ENCODE measurements at regions not wholly inside any gene's neighbourhood (a gene's known extent, or its start where the extent isn't known, plus 50 kb on each side); places are given as distances from the start of the nearest gene placed in this dataset.

DNA sequence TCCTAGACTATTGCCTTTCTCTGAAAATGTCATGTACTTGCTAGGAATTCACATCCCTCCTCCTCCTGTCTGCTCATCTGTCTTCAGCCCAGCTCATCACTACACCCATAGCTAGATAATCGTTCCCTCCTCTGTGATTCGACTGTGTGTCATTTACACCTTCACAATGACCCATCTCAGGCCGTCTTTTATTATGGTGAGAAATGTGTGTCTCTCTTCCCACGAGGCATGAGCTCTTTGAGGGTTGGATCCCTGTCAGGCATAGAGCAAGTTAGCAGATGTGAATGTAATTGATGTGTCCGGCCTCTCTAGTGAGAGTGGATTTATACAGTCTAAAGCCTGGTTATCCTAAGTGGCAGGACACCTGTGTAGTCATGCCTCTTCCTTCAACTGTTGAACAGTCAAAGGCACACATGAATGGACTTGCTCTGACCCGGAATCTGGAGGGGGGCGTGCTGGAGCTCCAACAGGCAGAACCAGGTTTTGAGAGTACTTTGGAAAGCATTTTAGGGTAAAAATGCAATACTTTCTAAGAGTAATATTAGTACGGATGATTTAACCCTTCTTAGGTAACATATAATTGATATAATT, 182.1 kb downstream of the UTRN start:
- no peaks in the 10 kb centered on the region for H3K9me3 ChIP-seq (ENCODE audit: control insufficient read depth, insufficient read depth, low read depth, low read length)
- in situ Hi-C loops (cut with HindIII; ENCODE audit: low pct_unique_long_range_greater_than_20kb, low sequenced_read_pairs) = no loop called here
- intact Hi-C loops (cut with micrococcal nuclease; ENCODE audit: unreplicated experiment) = no loop called here
- TF ChIP-seq TCF7L2 (IDR thresholded peaks at IDR 0.05; ENCODE audit: low read depth, low read length) (no peak), SIN3A (IDR thresholded peaks at IDR 0.05; ENCODE audit: borderline replicate concordance, insufficient read depth, low read depth, low read length) (no peak), POLR2AphosphoS5 (IDR thresholded peaks at IDR 0.05; ENCODE audit: low read depth, low read length) (no peak)
- TF ChIP-seq, protein P1, sequence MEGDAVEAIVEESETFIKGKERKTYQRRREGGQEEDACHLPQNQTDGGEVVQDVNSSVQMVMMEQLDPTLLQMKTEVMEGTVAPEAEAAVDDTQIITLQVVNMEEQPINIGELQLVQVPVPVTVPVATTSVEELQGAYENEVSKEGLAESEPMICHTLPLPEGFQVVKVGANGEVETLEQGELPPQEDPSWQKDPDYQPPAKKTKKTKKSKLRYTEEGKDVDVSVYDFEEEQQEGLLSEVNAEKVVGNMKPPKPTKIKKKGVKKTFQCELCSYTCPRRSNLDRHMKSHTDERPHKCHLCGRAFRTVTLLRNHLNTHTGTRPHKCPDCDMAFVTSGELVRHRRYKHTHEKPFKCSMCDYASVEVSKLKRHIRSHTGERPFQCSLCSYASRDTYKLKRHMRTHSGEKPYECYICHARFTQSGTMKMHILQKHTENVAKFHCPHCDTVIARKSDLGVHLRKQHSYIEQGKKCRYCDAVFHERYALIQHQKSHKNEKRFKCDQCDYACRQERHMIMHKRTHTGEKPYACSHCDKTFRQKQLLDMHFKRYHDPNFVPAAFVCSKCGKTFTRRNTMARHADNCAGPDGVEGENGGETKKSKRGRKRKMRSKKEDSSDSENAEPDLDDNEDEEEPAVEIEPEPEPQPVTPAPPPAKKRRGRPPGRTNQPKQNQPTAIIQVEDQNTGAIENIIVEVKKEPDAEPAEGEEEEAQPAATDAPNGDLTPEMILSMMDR (IDR thresholded peaks at IDR 0.05) = no peak
- TF ChIP-seq, protein P2, sequence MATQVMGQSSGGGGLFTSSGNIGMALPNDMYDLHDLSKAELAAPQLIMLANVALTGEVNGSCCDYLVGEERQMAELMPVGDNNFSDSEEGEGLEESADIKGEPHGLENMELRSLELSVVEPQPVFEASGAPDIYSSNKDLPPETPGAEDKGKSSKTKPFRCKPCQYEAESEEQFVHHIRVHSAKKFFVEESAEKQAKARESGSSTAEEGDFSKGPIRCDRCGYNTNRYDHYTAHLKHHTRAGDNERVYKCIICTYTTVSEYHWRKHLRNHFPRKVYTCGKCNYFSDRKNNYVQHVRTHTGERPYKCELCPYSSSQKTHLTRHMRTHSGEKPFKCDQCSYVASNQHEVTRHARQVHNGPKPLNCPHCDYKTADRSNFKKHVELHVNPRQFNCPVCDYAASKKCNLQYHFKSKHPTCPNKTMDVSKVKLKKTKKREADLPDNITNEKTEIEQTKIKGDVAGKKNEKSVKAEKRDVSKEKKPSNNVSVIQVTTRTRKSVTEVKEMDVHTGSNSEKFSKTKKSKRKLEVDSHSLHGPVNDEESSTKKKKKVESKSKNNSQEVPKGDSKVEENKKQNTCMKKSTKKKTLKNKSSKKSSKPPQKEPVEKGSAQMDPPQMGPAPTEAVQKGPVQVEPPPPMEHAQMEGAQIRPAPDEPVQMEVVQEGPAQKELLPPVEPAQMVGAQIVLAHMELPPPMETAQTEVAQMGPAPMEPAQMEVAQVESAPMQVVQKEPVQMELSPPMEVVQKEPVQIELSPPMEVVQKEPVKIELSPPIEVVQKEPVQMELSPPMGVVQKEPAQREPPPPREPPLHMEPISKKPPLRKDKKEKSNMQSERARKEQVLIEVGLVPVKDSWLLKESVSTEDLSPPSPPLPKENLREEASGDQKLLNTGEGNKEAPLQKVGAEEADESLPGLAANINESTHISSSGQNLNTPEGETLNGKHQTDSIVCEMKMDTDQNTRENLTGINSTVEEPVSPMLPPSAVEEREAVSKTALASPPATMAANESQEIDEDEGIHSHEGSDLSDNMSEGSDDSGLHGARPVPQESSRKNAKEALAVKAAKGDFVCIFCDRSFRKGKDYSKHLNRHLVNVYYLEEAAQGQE (IDR thresholded peaks at IDR 0.05; ENCODE audit: insufficient read depth in 1 of 2, low read depth in 2 of 2, low read length in 1 of 2) = no peak
- no peaks in the 10 kb centered on the region for H3K27me3 ChIP-seq (ENCODE audit: control insufficient read depth, insufficient read depth, low read length)
- ChIA-PET CTCF (no interaction called here), POLR2A (no interaction called here)
- peaks cover 4% of the 10 kb centered on the region for H3K36me3 ChIP-seq (ENCODE audit: control insufficient read depth, insufficient read depth, low read length)
- no TSS peak for BruUV-seq (replicated peaks)
- no peak overlapping the region for H3K4me3 ChIP-seq (ENCODE audit: low read depth in 2 of 2, low read length in 2 of 2)
- H3K4me1 ChIP-seq (ENCODE audit: control insufficient read depth, insufficient read depth, low read length) = no peaks in the 10 kb centered on the region
- H3K27ac ChIP-seq (ENCODE audit: low read length) = no peak overlapping the region
- ATAC-seq = no peak
- no peak for DNase-seq (ENCODE audit: low read depth, low spot score)

DNA sequence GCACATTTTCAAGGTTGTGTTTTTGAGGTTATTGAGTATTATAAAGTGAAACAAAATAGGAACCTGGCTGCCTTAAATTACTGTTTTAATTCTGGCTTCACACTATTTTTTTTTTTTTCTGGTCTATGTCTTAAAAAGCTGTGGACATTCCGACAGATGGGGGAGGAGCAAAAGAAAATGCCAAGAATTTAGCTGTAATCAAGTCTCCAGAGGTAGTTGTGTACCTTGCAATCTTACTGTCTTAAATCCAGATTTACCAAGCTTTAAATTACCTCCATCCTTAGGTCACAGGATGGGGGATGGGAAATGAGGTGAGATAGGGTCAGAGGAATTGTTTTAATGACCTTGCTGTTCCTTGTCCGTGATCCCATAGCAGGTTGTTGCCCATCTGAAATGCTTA, 182.8 kb downstream of the UTRN start:
- intact Hi-C loops (cut with micrococcal nuclease; ENCODE audit: unreplicated experiment) = no loop called here
- POLR2A ChIA-PET = no interaction called here

More for the DNA sequence above, 182.8 kb downstream of the UTRN start:
- Histone ChIP-seq H3K4me1 (ENCODE audit: control insufficient read depth, insufficient read depth, low read length) (no peaks in the 10 kb centered on the region), H3K27ac (ENCODE audit: low read length) (no peak overlapping the region), H3K27me3 (ENCODE audit: control insufficient read depth, insufficient read depth, low read length) (no peaks in the 10 kb centered on the region), H3K4me3 (ENCODE audit: low read depth in 2 of 2, low read length in 2 of 2) (no peak overlapping the region), H3K9me3 (ENCODE audit: control insufficient read depth, insufficient read depth, low read depth, low read length) (no peaks in the 10 kb centered on the region), H3K36me3 (ENCODE audit: control insufficient read depth, insufficient read depth, low read length) (no peaks in the 10 kb centered on the region; the same call in none of the 2 replicates)
- no TSS peak for BruUV-seq (replicated peaks)
- TF ChIP-seq, protein P2 (IDR thresholded peaks at IDR 0.05; ENCODE audit: insufficient read depth in 1 of 2, low read depth in 2 of 2, low read length in 1 of 2) = no peak
- no peak for TF ChIP-seq SIN3A (IDR thresholded peaks at IDR 0.05; ENCODE audit: borderline replicate concordance, insufficient read depth, low read depth, low read length)
- no peak for TF ChIP-seq POLR2AphosphoS5 (IDR thresholded peaks at IDR 0.05; ENCODE audit: low read depth, low read length)
- TF ChIP-seq TCF7L2 (IDR thresholded peaks at IDR 0.05; ENCODE audit: low read depth, low read length) = no peak
- TF ChIP-seq, protein P1 (IDR thresholded peaks at IDR 0.05) = no peak
- ATAC-seq = no peak
- in situ Hi-C loops (cut with HindIII; ENCODE audit: low pct_unique_long_range_greater_than_20kb, low sequenced_read_pairs) = no loop called here
- no peak for DNase-seq (ENCODE audit: low read depth, low spot score)
- CTCF ChIA-PET = no interaction called here
